GM13976 (cell line): ENCODE measurements at regions not wholly inside any gene's neighbourhood (a gene's known extent, or its start where the extent isn't known, plus 50 kb on each side); places are given as distances from the start of the nearest gene placed in this dataset.

ENCODE experiments used
- DNase-seq: peaks from one replicate; pipeline ENCODE4 v3.0.0; 2012; ENCODE audit warnings: low spot score
- in situ Hi-C: fragments of 300-500 bp; cut with MboI; formaldehyde crosslinking; loops from one replicate; pipeline ENCODE4 v1.12.0; 2022; ENCODE audit warnings: low sequenced_read_pairs, mixed read lengths, inconsistent platforms; ENCODE audit not compliant: unreplicated experiment
- TF ChIP-seq, protein P1 (sequence below): IDR thresholded peaks from 2 replicates; pipeline ENCODE4 v1.5.1; 2012; ENCODE audit warnings: borderline replicate concordance, mild to moderate bottlenecking; ENCODE audit not compliant: insufficient read depth; ENCODE audit errors: extremely low read depth, missing control alignments, control extremely low read depth

DNA sequence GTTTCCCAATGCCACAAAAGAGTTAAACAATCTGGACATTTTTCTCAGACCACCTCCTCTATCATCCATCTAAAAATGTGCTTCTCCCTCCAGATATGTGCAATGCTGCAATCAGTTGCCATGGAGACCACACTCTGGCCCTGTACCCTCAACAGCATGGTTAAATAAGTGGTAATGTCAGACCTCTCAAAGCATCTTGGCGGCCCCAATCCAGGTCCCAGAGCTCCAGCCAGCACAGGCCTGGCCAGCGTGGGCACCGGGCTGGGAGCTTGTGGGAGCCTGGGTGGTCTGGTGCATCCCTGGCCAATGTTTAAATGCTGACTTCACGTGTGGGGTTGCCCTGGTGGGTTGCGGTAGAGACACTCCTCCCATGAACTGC is 362.9 kb upstream of the ZNF32 start:
- TF ChIP-seq, protein P1, sequence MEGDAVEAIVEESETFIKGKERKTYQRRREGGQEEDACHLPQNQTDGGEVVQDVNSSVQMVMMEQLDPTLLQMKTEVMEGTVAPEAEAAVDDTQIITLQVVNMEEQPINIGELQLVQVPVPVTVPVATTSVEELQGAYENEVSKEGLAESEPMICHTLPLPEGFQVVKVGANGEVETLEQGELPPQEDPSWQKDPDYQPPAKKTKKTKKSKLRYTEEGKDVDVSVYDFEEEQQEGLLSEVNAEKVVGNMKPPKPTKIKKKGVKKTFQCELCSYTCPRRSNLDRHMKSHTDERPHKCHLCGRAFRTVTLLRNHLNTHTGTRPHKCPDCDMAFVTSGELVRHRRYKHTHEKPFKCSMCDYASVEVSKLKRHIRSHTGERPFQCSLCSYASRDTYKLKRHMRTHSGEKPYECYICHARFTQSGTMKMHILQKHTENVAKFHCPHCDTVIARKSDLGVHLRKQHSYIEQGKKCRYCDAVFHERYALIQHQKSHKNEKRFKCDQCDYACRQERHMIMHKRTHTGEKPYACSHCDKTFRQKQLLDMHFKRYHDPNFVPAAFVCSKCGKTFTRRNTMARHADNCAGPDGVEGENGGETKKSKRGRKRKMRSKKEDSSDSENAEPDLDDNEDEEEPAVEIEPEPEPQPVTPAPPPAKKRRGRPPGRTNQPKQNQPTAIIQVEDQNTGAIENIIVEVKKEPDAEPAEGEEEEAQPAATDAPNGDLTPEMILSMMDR = no peak
- in situ Hi-C loops = no loop called here
- DNase-seq = no peak

DNA sequence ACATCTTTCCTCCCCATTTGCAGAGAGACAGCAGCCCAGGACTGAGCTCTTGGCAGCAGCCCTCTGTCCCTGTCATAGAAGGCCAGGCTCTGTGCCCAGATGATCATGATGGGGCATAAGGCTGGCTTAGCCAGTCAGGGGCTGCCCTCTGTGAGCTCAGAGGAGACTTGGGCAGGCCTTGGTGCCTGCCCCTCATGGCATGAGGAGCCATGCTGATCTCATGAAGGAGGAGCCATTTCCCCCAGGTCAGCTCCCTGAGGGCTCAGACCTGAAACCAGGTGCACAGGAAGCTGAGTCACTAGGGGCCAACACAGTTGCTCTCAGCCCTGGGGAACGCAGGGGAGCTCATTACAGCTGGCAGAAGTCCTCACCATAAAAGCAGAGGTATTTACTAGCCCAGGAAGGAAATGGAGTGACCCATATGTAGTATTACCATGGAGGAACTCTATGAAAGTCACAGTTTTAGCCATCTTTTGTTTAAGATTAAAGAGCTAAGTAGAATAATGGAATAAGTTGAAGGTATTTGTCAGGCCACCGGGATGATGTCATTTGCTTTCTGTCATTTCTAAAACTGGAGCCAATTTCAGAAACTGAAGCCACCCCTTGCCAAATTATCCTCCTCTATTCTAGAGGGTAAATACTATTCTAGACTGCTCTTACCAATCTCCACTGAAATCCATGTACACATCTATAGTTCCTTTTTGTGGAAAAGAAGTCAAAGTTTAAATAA is 362.4 kb upstream of the ZNF32 start:
- TF ChIP-seq, protein P1 = no peak
- DNase-seq = peak; percentile 65
- in situ Hi-C loops = no loop called here

DNA sequence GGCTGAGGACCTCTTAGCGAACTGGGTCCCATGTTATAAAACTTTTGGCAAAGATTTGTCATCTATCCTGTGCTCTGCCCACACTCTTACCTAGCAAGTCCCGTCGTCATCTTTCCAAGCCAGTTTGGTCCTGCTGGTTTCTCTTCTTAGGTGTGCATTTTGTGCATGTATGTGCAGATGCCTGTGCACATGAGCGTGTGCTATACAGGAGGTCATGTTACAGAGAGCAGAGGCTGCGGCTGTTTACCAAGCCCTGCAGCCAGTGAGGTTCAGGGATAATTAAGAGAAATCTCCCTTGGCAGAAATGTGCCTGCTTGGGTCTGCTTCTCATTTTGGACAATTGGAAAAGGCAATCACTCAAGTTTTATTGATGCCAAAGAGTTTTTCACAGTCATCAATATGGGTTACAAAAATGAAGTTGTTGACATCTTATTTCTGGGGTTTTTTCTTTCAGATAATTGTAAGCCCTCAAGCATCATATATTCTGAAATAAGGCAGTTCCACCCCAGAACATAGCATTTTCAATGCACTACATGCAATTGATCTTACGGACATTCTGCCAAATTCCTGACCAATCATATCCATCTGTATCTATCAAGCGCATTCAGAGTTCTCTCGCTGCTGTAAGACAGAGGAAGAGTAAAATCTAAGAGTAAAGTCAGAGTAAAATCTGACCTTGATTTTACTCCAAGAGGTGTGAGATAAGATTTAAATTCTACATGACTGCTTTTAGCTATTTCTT is 361.4 kb upstream of the ZNF32 start:
- DNase-seq = no peak
- in situ Hi-C loops = no loop called here
- TF ChIP-seq, protein P1 = no peak

DNA sequence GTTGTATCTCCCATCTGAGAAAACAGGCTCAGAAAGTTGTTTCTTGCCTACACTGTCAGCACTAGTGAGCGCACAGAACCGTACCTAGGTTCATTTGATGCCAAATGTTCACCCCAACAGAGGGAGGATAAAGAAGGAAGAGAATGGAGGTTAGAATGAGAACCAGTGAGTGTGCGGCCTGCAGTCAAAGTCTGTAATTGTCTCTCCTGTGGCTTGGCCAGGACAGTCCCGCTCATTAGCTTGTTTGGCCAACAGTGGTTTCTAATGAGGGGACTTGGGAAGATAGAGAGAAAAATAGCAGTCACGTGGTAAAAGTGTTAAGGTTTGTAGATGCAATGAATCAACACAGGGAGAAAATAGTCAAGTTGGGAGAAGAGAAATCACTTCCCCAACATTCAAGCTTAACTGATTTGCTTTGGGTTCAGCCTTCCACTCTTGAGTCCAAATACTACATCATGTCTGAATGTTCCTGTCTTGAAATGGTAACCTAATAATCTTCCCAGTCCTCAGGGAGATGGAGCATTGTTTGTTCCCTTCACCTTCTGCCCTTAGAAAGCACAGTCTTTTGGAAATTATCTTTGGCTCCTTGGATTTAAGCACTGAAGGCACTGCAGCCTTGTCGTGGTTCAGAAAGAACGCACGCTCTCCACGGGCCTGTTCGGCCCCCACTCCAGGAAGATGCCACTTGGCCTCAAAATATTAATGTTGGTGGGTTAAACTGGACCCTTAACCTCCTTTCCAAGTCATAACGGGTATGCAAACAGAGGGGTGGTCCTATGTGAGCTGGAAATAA is 360.4 kb upstream of the ZNF32 start:
- no peak for DNase-seq
- in situ Hi-C loops = no loop called here
- TF ChIP-seq, protein P1 = no peak

DNA sequence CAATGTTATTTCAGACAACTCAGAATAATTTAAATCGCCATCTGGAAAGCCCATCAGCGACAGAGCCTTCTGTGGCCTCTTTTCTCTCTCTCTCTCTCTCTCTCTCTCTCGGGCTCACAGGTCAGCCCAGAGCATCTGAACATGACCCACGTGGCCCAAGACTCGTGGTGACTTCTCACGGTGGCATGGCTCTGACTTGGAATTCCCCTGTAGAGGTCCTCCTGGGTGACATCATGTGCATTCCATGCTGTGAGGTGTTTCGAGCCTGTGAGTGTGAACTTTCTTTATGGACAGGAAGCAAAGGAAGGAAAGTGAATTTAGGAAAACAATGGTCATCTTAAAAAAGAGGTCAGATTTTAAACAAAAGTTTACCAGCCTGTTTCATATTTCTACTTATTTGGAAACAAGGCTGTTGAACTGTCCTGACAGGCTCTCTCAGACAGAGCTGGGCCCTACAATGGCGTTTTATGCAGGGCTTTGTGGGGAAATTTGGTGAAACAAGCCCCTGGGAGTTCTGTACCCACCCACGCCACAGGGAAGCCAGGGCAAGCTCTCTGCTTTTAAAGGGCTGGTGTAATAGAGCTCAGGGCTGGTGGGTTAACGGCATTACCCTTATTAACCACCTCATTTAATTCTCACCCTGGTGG is 359.7 kb upstream of the ZNF32 start:
- peak; percentile 55 for DNase-seq
- in situ Hi-C loops = no loop called here
- TF ChIP-seq, protein P1 = no peak

DNA sequence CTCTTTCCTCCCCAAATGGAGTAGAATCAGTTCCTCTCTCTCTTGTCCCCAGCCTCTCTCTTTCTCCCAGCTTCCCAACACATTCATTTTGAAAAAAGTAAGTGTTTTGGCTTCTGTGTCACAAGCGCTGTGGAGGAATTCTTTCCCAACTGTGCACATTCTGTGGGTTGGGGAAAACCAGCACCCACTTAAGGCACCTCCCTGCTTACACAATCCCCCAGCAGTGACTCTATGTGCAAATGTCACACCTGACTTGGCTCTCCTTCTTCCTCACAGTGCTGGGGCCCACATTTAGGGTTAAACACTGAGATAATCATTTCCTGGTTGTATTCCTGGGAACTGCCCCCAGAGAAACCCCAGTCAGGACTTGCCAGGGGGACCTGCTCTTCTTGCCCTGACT is 358.1 kb upstream of the ZNF32 start:
- no peak for DNase-seq
- in situ Hi-C loops = no loop called here
- TF ChIP-seq, protein P1 = no peak
